Endodermal cell (in vitro differentiated cells): ENCODE measurements at regions not wholly inside any gene's neighbourhood (a gene's known extent, or its start where the extent isn't known, plus 50 kb on each side); places are given as distances from the start of the nearest gene placed in this dataset.

Source experiments
- DNase-seq: peaks from one replicate; pipeline ENCODE4 v3.0.0-alpha.2; 2017
- H3K27ac ChIP-seq: 2 replicates; pipeline ENCODE4 v1.5.1; 2013; ENCODE audit warnings: mild to moderate bottlenecking, low read depth, low read length, moderate library complexity
- H3K27me3 ChIP-seq: 2 replicates; pipeline ENCODE4 v1.6.1; 2013; ENCODE audit warnings: mild to moderate bottlenecking, low read length, moderate library complexity; ENCODE audit not compliant: insufficient read depth, control insufficient read depth, poor library complexity, severe bottlenecking
- H3K36me3 ChIP-seq: 2 replicates; pipeline ENCODE4 v1.7.0; 2013; ENCODE audit warnings: mild to moderate bottlenecking, low read length, moderate library complexity; ENCODE audit not compliant: control insufficient read depth, insufficient read depth
- H3K4me1 ChIP-seq: one replicate; pipeline ENCODE4 v1.7.0; 2013; ENCODE audit warnings: low read length; ENCODE audit not compliant: control insufficient read depth, insufficient read depth
- H3K4me3 ChIP-seq: 2 replicates; pipeline ENCODE4 v1.5.1; 2013; ENCODE audit warnings: mild to moderate bottlenecking, low read length, moderate library complexity
- H3K9ac ChIP-seq: 2 replicates; pipeline ENCODE4 v1.6.1; 2013; ENCODE audit warnings: mild to moderate bottlenecking, low read length, moderate library complexity; ENCODE audit not compliant: poor library complexity, severe bottlenecking; ENCODE audit errors: extremely low read depth
- H3K9me3 ChIP-seq: 2 replicates; pipeline ENCODE4 v1.6.1; 2013; ENCODE audit warnings: mild to moderate bottlenecking, low read length, moderate library complexity; ENCODE audit not compliant: control insufficient read depth
- H3K27ac Mint-ChIP-seq: 2 replicates; pipeline ENCODE4 v1.8.0; 2020; ENCODE audit warnings: mixed read lengths
- H3K27me3 Mint-ChIP-seq: 2 replicates; pipeline ENCODE4 v1.8.0; 2021; ENCODE audit warnings: mild to moderate bottlenecking, mixed read lengths; ENCODE audit not compliant: insufficient read depth
- H3K36me3 Mint-ChIP-seq: 2 replicates; pipeline ENCODE4 v1.8.0; 2020; ENCODE audit warnings: low read depth, mixed read lengths
- H3K4me1 Mint-ChIP-seq: 2 replicates; pipeline ENCODE4 v1.8.0; 2020; ENCODE audit warnings: mixed read lengths
- H3K4me3 Mint-ChIP-seq: 2 replicates; pipeline ENCODE4 v1.8.0; 2020; ENCODE audit warnings: mild to moderate bottlenecking, moderate library complexity, mixed read lengths
- H3K9me3 Mint-ChIP-seq: 2 replicates; pipeline ENCODE4 v1.8.0; 2020; ENCODE audit warnings: mild to moderate bottlenecking, mixed read lengths
- CTCF ChIP-seq: fragments of 200-600 bp; sonication (generic); conservative IDR thresholded peaks from 2 replicates; pipeline ENCODE4 v1.5.0; 2021; ENCODE audit warnings: antibody characterized with exemption, mild to moderate bottlenecking
- WGBS, 2 experiments: methylation state at CpG; one replicate each; pipeline versions ENCODE4 v1.1.5 to v1.1.7; 2013; ENCODE audit warnings: missing lambda C conversion rate in 2 of 2, mixed read lengths in 1 of 2; ENCODE audit not compliant: insufficient coverage in 1 of 2, insufficient read length in 1 of 2; 5-methylcytosine and 5-hydroxymethylcytosine counted together

- no peaks in the 10 kb centered on the region for H3K27me3 Mint-ChIP-seq
- WGBS, 2 experiments, result 90% methylated on average over 4 of the region's 4 CpGs; no CpG with 5 or more reads in 1 of the 2 experiments
- no peaks in the 10 kb centered on the region for H3K36me3 ChIP-seq
- H3K27ac ChIP-seq, result no peak overlapping the region
- no peaks in the 10 kb centered on the region for H3K27me3 ChIP-seq
- H3K36me3 Mint-ChIP-seq, result no peaks in the 10 kb centered on the region
- H3K27ac Mint-ChIP-seq, result no peak overlapping the region
- H3K4me3 ChIP-seq, result no peak overlapping the region
- DNase-seq, result no peak
- TF ChIP-seq CTCF, result no peak
- H3K4me1 Mint-ChIP-seq, result no peaks in the 10 kb centered on the region
- H3K9me3 ChIP-seq, result no peaks in the 10 kb centered on the region
- peaks cover 4% of the 10 kb centered on the region for H3K9me3 Mint-ChIP-seq
- H3K9ac ChIP-seq, result no peak overlapping the region
- no peaks in the 10 kb centered on the region for H3K4me1 ChIP-seq
- H3K4me3 Mint-ChIP-seq, result no peak overlapping the region
Measured at GRCh38 chr3:34886443-34886842, 752.9 kb upstream of the ARPP21 start.

- no peak for TF ChIP-seq CTCF
- no peak overlapping the region for H3K27ac Mint-ChIP-seq
- no peaks in the 10 kb centered on the region for H3K36me3 Mint-ChIP-seq
- H3K4me1 Mint-ChIP-seq, result no peaks in the 10 kb centered on the region
- no peak for DNase-seq
- Histone ChIP-seq H3K27ac (no peak overlapping the region), H3K4me1 (no peaks in the 10 kb centered on the region), H3K27me3 (no peaks in the 10 kb centered on the region), H3K4me3 (no peak overlapping the region), H3K9me3 (no peaks in the 10 kb centered on the region), H3K9ac (no peak overlapping the region), H3K36me3 (no peaks in the 10 kb centered on the region)
- no peaks in the 10 kb centered on the region for H3K27me3 Mint-ChIP-seq
- peaks cover 4% of the 10 kb centered on the region for H3K9me3 Mint-ChIP-seq
- 83 to 93% methylated on average over 1 to 2 of the region's 2 CpGs for WGBS, 2 experiments
- no peak overlapping the region for H3K4me3 Mint-ChIP-seq
Measured at GRCh38 chr3:34889641-34890040, 749.7 kb upstream of the ARPP21 start.

GRCh38 chr3:34890247-34890646 is 749.1 kb upstream of the ARPP21 start:
- Mint-ChIP-seq H3K27ac (no peak overlapping the region), H3K27me3 (no peaks in the 10 kb centered on the region), H3K9me3 (peaks cover 4% of the 10 kb centered on the region), H3K4me1 (no peaks in the 10 kb centered on the region), H3K36me3 (no peaks in the 10 kb centered on the region), H3K4me3 (no peak overlapping the region)
- H3K36me3 ChIP-seq, result no peaks in the 10 kb centered on the region
- H3K27ac ChIP-seq, result no peak overlapping the region
- WGBS, 2 experiments, result 91 to 100% methylated on average over 1 of the region's 1 CpG
- H3K9ac ChIP-seq, result no peak overlapping the region
- H3K4me3 ChIP-seq, result no peak overlapping the region
- no peaks in the 10 kb centered on the region for H3K9me3 ChIP-seq
- no peak for TF ChIP-seq CTCF
- DNase-seq, result no peak
- H3K4me1 ChIP-seq, result no peaks in the 10 kb centered on the region
- no peaks in the 10 kb centered on the region for H3K27me3 ChIP-seq
